ENCODE measurements at regions not wholly inside any gene's neighbourhood (a gene's known extent, or its start where the extent isn't known, plus 50 kb on each side); places are given as distances from the start of the nearest gene placed in this dataset.
"Not testable (repeated sequence)": the region's sequence is repeated elsewhere in the genome, so short reads cannot be mapped to it uniquely, and the experiment has no call there.

DNA sequence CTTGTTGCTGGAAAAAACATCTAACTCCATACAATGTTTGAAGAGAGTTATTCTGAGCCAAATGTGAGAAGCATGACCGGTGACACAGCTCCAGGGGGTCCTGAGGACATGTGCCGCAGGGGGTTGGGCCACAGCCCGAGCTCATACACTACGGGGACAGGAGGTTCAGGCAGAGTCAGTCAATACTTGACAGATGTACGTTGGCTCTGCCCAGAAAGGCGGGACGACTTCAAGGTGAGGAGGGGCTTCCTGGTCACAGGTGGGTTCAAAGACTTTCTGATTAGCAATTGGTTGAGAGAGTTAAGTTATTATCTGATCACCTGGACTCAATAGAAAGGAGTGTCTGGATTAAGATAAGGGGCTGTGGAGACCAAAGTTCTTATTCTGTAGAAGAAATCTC, 143.8 kb downstream of the NPIPB11 start:
- TF ChIP-seq, protein P1, sequence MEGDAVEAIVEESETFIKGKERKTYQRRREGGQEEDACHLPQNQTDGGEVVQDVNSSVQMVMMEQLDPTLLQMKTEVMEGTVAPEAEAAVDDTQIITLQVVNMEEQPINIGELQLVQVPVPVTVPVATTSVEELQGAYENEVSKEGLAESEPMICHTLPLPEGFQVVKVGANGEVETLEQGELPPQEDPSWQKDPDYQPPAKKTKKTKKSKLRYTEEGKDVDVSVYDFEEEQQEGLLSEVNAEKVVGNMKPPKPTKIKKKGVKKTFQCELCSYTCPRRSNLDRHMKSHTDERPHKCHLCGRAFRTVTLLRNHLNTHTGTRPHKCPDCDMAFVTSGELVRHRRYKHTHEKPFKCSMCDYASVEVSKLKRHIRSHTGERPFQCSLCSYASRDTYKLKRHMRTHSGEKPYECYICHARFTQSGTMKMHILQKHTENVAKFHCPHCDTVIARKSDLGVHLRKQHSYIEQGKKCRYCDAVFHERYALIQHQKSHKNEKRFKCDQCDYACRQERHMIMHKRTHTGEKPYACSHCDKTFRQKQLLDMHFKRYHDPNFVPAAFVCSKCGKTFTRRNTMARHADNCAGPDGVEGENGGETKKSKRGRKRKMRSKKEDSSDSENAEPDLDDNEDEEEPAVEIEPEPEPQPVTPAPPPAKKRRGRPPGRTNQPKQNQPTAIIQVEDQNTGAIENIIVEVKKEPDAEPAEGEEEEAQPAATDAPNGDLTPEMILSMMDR (IDR thresholded peaks at IDR 0.05), result not testable (repeated sequence)
- not testable (repeated sequence) for TF ChIP-seq POLR2A (IDR thresholded peaks at IDR 0.05)

All from thyroid gland (tissue), 4 donors.